B cell (primary cell): ENCODE measurements at regions not wholly inside any gene's neighbourhood (a gene's known extent, or its start where the extent isn't known, plus 50 kb on each side); places are given as distances from the start of the nearest gene placed in this dataset.

Experiments
- ATAC-seq: fragments of 200-7000 bp; cut with Tn5 transposase; one replicate; pipeline ENCODE4 v1.10.0; 2021; ENCODE audit warnings: low read depth, mild to moderate bottlenecking, moderate number of reproducible peaks, moderate library complexity
- CTCF ChIA-PET: fragments of 350-600 bp; sonication (Branson Sonifier 250); formaldehyde crosslinking; loops from one replicate; lab custom pipeline; 2021; ENCODE audit warnings: antibody characterized with exemption, inconsistent platforms; lab: Charles Lee
- POLR2A ChIA-PET: fragments of 350-600 bp; sonication (Branson Sonifier 250); formaldehyde crosslinking; loops from one replicate; lab custom pipeline; 2021; ENCODE audit warnings: antibody characterized with exemption; lab: Charles Lee
- DNase-seq: peaks from one replicate; pipeline ENCODE4 v3.0.0; 2013
- H2AFZ ChIP-seq: 2 replicates; pipeline ENCODE4 v1.6.1; 2012; ENCODE audit warnings: mild to moderate bottlenecking, low read depth, low read length; ENCODE audit not compliant: insufficient read depth, poor library complexity, severe bottlenecking
- H3K27ac ChIP-seq, 2 donors: 1 replicate in 1 of 2; 2 replicates in 1 of 2; pipeline ENCODE4 v1.5.1; 2012 to 2013; ENCODE audit warnings: low read length in 2 of 2, mild to moderate bottlenecking in 2 of 2, moderate library complexity in 1 of 2
- H3K27me3 ChIP-seq, 4 experiments: fragments of 200-600 bp in 1 of 4; sonication (generic) in 1 of 4; replicated peaks in 1 of 4; 1 replicate in 2 of 4; 2 replicates in 2 of 4; pipeline versions ENCODE4 v1.6.1 to v1.7.0; 2013 to 2016; ENCODE audit warnings: low read length in 3 of 4, mild to moderate bottlenecking in 2 of 4, mixed read lengths in 1 of 4, moderate library complexity in 1 of 4; ENCODE audit not compliant: insufficient read depth in 4 of 4, control insufficient read depth in 3 of 4; ENCODE audit errors: control extremely low read depth in 1 of 4
- H3K36me3 ChIP-seq, 2 experiments: replicated peaks in 1 of 2; 1 replicate in 1 of 2; 2 replicates in 1 of 2; pipeline versions ENCODE4 v1.6.1 to v1.7.1; 2013; ENCODE audit warnings: low read length in 1 of 2; ENCODE audit not compliant: insufficient read depth in 2 of 2, control insufficient read depth in 1 of 2; ENCODE audit errors: control extremely low read depth in 1 of 2, extremely low read depth in 1 of 2
- H3K4me1 ChIP-seq, 2 donors: fragments of 200-600 bp in 1 of 2; sonication (generic) in 1 of 2; 1 replicate in 1 of 2; 2 replicates in 1 of 2; pipeline versions ENCODE4 v1.5.1 to v1.6.1; 2013 to 2017; ENCODE audit warnings: low read length in 2 of 2; ENCODE audit not compliant: control insufficient read depth in 2 of 2, insufficient read depth in 2 of 2
- H3K4me2 ChIP-seq: replicated peaks from 2 replicates; pipeline ENCODE3; 2012; ENCODE audit warnings: mild to moderate bottlenecking, low read depth, low read length; ENCODE audit not compliant: poor library complexity, severe bottlenecking
- H3K4me3 ChIP-seq, 5 experiments: fragments of 200-600 bp in 1 of 5; sonication (generic) in 1 of 5; 1 replicate in 3 of 5; 2 replicates in 2 of 5; pipeline versions ENCODE4 v1.5.1 to v1.7.0; 2011 to 2016; ENCODE audit warnings: low read length in 4 of 5, mild to moderate bottlenecking in 4 of 5, low read depth in 2 of 5, control low read depth in 1 of 5, moderate library complexity in 1 of 5; ENCODE audit not compliant: insufficient read depth in 1 of 5; ENCODE audit errors: control extremely low read depth in 1 of 5, extremely low read depth in 1 of 5
- H3K79me2 ChIP-seq: fragments of 200-600 bp; sonication (generic); one replicate; pipeline ENCODE4 v1.6.0; 2016; ENCODE audit warnings: low read length; ENCODE audit not compliant: control insufficient read depth, insufficient read depth
- H3K9ac ChIP-seq: fragments of 200-600 bp; sonication (generic); 2 replicates; pipeline ENCODE4 v1.6.1; 2017; ENCODE audit warnings: mild to moderate bottlenecking, low read length, moderate library complexity
- H3K9me3 ChIP-seq, 3 donors: one replicate each; pipeline versions ENCODE4 v1.6.1 to v1.7.1; 2013; ENCODE audit warnings: low read length in 2 of 3; ENCODE audit not compliant: control insufficient read depth in 2 of 3, insufficient read depth in 1 of 3; ENCODE audit errors: control extremely low read depth in 1 of 3
- H4K20me1 ChIP-seq: 2 replicates; pipeline ENCODE4 v1.6.0; 2012; ENCODE audit warnings: mild to moderate bottlenecking, low read length; ENCODE audit not compliant: insufficient read depth, control insufficient read depth, poor library complexity, severe bottlenecking
- H3K27ac Mint-ChIP-seq: one replicate; pipeline ENCODE4 v1.8.0; 2021; ENCODE audit warnings: mixed read lengths
- H3K27me3 Mint-ChIP-seq: one replicate; pipeline ENCODE4 v1.8.0; 2021; ENCODE audit warnings: mixed read lengths
- H3K4me1 Mint-ChIP-seq: one replicate; pipeline ENCODE4 v1.8.0; 2021; ENCODE audit warnings: mixed read lengths
- H3K4me3 Mint-ChIP-seq: one replicate; pipeline ENCODE4 v1.8.0; 2021; ENCODE audit warnings: mixed read lengths
- H3K9me3 Mint-ChIP-seq: one replicate; pipeline ENCODE4 v1.8.0; 2022; ENCODE audit warnings: mixed read lengths; ENCODE audit not compliant: insufficient read depth
- EZH2 ChIP-seq: IDR thresholded peaks from 2 replicates; pipeline ENCODE4 v1.6.1; 2012; ENCODE audit warnings: borderline replicate concordance, low read depth, mild to moderate bottlenecking, moderate library complexity, low read length; ENCODE audit not compliant: insufficient read depth, poor library complexity, severe bottlenecking
- WGBS: methylation state at CpG from one replicate; pipeline ENCODE4 v1.1.5; 2013; ENCODE audit warnings: missing lambda C conversion rate; ENCODE audit not compliant: insufficient coverage; 5-methylcytosine and 5-hydroxymethylcytosine counted together
- intact Hi-C: fragments of 100-400 bp; cut with micrococcal nuclease; formaldehyde crosslinking; loops from one replicate; pipeline ENCODE4 v1.10.0; 2022
- TF ChIP-seq, protein P1 (sequence below): fragments of 200-600 bp; IDR thresholded peaks from one replicate; pipeline ENCODE4 v1.8.0; 2022; ENCODE audit warnings: antibody characterized with exemption, mild to moderate bottlenecking

DNA sequence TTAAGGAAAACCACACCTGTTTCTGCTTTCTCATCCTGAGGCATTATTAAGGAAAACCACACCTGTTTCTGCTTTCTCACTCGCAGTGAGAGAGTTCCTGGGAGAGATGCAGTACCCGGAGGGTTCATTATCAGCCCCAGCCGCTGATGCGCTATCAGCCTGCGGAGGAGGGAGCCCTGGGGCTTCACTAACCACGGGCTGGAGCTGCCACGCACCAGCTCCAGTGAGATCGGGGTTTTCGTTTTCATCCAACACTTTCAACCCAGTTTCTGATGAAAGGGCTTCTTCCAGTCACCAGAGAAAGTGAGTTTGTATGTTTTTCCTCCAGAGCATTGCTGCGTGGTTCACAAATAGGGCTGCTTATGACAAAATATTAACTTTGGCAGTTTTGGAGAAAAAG lies 93.2 kb upstream of the PRKX start:
- intact Hi-C loops = no loop called here
- no peak for DNase-seq
- Histone ChIP-seq H3K79me2 (no peaks in the 10 kb centered on the region), H3K36me3 (no peaks in the 10 kb centered on the region), H3K27me3 (peaks cover 0 to 10% (median 4%) of the 10 kb centered on the region in 4 experiments), H3K27ac (no peak overlapping the region), H3K4me2 (no peak overlapping the region), H3K4me3 (no peak overlapping the region), H3K4me1 (peaks cover 0 to under 1% of the 10 kb centered on the region in 2 donors), H4K20me1 (no peaks in the 10 kb centered on the region), H2AFZ (no peak overlapping the region), H3K9ac (no peak overlapping the region), H3K9me3 (no peaks in the 10 kb centered on the region)
- no peak for TF ChIP-seq EZH2
- TF ChIP-seq, protein P1, sequence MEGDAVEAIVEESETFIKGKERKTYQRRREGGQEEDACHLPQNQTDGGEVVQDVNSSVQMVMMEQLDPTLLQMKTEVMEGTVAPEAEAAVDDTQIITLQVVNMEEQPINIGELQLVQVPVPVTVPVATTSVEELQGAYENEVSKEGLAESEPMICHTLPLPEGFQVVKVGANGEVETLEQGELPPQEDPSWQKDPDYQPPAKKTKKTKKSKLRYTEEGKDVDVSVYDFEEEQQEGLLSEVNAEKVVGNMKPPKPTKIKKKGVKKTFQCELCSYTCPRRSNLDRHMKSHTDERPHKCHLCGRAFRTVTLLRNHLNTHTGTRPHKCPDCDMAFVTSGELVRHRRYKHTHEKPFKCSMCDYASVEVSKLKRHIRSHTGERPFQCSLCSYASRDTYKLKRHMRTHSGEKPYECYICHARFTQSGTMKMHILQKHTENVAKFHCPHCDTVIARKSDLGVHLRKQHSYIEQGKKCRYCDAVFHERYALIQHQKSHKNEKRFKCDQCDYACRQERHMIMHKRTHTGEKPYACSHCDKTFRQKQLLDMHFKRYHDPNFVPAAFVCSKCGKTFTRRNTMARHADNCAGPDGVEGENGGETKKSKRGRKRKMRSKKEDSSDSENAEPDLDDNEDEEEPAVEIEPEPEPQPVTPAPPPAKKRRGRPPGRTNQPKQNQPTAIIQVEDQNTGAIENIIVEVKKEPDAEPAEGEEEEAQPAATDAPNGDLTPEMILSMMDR = no peak
- Mint-ChIP-seq H3K27me3 (peaks cover 20% of the 10 kb centered on the region), H3K4me1 (peaks cover 2% of the 10 kb centered on the region), H3K27ac (no peak overlapping the region), H3K4me3 (no peak overlapping the region), H3K9me3 (no peaks in the 10 kb centered on the region)
- POLR2A ChIA-PET = no interaction called here
- no peak for ATAC-seq
- 62% methylated on average over 3 of the region's 10 CpGs for WGBS
- CTCF ChIA-PET = interaction anchor here (1.4 kb wide), 1 partner anchor 155 kb away, joined by 7 read pairs; no protein-coding TSS in a partner anchor

DNA sequence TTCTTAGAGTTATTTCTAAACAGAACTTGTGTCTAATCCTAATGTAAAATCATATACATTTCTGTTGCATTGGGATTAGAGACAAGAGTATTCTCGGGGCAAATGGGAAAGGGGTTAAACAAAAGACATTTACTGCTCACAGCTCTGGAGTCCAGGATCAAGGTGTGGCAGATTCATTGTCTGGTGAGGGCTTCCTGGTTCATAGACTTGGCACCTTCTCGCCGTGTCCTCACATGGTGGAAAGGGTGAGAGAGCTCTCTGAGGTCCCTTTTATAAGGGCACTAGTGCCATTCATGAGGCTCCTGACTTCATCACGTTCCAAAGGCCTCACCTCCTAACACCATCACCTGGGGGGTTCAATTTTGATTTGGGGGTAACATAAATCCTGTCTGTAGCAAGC lies 90.3 kb upstream of the PRKX start:
- intact Hi-C loops = no loop called here
- H4K20me1 ChIP-seq = no peaks in the 10 kb centered on the region
- ChIA-PET CTCF (no interaction called here), POLR2A (no interaction called here)
- DNase-seq (no peak), ATAC-seq (no peak)
- WGBS = no CpG with 5 or more reads among the region's 4 CpGs
- H3K4me3 ChIP-seq = no peak overlapping the region
- Mint-ChIP-seq H3K4me3 (no peak overlapping the region), H3K27me3 (peaks cover 19% of the 10 kb centered on the region), H3K9me3 (no peaks in the 10 kb centered on the region), H3K4me1 (no peaks in the 10 kb centered on the region), H3K27ac (no peak overlapping the region)
- H3K4me2 ChIP-seq = no peak overlapping the region
- H3K9me3 ChIP-seq = no peaks in the 10 kb centered on the region
- no peaks in the 10 kb centered on the region for H3K79me2 ChIP-seq
- no peak overlapping the region for H2AFZ ChIP-seq
- TF ChIP-seq, protein P1 = no peak
- no peak for TF ChIP-seq EZH2
- H3K9ac ChIP-seq = no peak overlapping the region
- peaks cover 0 to 10% (median 4%) of the 10 kb centered on the region in 4 experiments for H3K27me3 ChIP-seq
- no peaks in the 10 kb centered on the region for H3K4me1 ChIP-seq
- H3K27ac ChIP-seq = no peak overlapping the region
- H3K36me3 ChIP-seq = no peaks in the 10 kb centered on the region
